NCI-H2196 (cell line): ENCODE measurements at regions not wholly inside any gene's neighbourhood (a gene's known extent, or its start where the extent isn't known, plus 50 kb on each side); places are given as distances from the start of the nearest gene placed in this dataset.

Experiments used
- DNase-seq: peaks from one replicate; lab custom pipeline; 2025; ENCODE audit not compliant: unreplicated experiment; lab: John Stamatoyannopoulos, UW

- DNase-seq, result no peak
Measured at GRCh38 chr15:94177112-94177511, 54.2 kb upstream of the MCTP2 start.

DNA sequence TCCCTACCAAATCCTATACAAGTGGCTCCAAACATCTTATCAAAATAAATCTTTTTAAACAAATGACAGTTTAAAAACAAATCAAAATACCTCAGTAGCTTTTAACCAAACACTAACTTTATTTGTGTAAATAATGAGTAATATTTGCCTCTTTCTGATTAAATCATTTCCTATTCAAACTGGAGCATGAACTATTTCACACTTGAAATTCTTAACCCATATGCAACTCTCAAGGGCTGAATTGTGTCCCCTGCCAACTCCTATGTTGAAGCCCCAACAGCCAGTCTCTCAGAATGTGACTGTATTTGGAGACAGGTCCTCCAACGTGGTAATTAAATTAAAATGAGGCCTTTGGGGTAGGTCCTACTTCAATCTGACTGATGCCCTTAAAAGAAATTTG lies 55.9 kb upstream of the MCTP2 start:
- DNase-seq, result no peak

DNA sequence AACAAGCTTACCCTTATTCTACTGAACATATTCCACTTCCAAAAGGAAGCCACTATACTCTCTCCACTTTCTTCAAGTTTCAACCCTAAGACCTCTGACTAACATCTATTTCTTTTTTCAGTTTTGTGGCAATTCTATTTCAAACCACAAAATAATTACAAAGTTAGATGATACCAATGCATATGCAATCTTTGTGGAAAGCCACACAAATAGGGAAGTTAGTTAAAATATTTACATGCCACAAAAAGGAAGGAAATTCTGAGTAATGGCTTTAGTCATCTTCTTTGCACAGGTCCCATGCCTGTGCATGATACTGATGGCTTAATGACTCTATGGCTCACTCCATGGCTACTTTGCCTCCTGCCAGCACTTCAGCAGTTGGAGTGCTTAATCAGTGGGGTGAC lies 57.0 kb upstream of the MCTP2 start:
- no peak for DNase-seq

DNA sequence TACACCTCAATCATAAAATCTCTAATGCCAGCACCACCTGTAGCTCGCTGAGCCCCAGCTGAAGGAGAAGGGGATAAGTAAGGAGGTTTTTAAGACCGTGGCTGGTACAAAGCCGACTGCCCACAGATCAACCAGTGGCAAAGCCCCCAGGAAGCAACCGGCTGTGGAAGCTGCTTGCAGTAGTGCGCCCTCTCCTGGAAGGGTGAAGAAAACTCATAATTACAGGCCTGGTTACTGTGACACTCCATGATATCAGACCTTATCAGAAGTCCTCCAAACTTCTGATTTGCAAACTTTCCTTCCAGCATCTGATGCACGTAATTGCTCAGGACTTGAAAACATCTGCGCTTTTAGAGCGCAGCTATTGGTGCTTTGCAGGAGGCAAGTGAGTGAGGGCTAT lies 63.1 kb upstream of the MCTP2 start:
- no peak for DNase-seq

DNA sequence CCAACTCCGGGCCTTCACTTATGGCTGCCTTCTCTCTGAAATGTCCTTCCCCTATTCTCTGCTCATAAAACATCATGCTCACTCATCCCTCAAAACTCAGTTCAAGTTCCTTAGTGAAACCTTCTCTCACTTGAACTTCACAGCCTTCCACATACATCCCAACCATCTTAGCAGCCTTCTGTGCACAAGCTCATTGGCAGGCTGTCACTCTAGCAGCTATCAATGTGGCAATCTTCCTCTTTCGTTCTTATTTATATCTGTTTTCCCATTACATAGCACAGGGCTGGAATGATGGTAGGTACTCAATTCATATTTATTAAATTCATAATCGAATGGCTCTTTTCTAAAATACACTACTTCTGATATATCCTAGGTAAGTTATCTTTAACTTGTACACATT lies 66.4 kb upstream of the MCTP2 start:
- DNase-seq, result no peak

- peak; percentile 21 for DNase-seq
Measured at GRCh38 chr15:94164202-94164807, 67.1 kb upstream of the MCTP2 start.

GRCh38 chr15:94162939-94163338 lies 68.4 kb upstream of the MCTP2 start:
- no peak for DNase-seq

DNA sequence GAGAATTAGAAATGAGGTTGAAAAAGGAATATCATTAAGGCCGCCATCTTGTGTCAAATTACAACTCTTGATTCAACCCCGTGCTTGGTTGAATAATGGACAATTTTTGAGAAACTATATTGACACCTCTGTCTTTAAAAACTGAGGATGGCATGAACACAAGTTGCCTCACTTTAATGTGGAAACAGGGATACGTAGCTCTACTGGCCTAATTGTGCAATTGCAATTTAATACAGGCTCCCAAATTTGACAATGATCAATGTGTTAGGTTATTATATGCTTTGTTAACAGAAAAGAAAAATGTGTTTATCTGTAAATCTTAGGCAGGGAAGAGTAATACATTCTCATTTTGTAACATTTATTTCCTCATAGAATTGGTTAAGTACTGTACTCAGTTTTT lies 77.1 kb upstream of the MCTP2 start:
- DNase-seq, result no peak

DNA sequence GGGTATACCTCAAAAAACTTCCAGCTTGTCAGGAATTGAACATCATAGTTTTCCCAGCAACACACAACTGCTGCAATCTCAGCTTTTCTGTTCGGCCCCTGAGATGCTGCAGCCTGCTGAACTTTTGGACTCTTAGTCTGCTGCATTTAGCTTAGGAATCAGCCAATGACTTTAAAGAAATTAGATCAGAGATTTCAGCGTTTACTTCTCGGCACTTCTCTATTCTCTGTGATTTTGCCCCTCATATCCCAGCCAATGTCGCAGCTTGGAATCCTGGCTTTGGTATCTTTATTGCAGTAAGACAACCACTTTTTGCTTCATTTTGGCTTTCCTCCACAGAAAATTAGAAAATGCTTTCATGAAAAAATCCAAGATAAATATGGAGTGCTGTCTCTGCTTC lies 86.3 kb upstream of the MCTP2 start:
- DNase-seq, result no peak

- DNase-seq, result no peak
Measured at GRCh38 chr15:94141802-94142201, 89.6 kb upstream of the MCTP2 start.

DNA sequence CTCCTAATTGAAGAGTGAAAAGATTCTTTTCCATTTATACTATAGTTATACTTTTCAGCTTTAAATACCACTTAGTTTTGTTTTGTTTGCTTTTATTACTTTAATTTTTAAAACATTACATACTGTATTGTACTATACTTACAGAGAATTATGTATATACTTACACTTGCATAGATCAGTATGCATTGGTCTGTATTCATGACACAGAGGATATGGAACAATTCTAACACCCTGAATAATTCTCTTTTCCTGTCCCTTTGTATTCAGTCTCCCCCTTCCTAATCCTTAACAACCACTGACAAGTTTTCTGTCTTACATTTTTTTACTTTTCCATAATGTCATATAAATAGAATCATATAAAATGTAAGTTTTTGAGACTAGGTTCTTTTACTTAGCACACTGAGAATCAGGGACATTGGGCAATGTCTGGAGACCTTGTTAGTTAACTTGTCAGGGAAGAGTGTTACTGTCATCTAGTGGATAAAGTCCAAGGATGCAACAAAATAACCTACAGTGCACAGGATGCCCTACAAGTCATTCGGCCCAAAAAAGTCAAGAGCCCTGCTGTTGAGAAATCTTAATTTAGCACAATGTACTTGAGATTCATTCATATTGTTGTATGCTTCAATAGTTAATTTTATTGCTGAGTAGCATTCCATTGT lies 95.7 kb upstream of the MCTP2 start:
- no peak for DNase-seq

DNA sequence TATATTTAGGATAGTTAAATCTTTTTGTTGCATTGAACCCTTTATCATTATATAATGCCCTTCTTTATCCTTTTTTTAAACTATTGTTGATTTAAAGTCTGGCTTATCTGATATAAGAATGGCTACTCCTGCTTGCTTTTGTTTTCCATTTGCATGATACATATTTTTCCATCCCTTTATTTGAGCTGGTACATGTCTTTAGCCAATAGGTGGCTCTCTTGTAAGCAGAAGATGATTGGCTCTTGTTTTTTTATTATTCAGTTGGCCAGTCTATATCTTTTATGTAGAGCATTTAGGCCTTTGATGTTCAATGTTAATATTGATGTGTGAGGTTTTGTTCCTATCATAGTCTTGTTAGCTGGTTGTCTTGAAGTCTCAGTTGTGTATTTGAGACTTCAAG lies 99.5 kb upstream of the MCTP2 start:
- DNase-seq, result no peak

DNA sequence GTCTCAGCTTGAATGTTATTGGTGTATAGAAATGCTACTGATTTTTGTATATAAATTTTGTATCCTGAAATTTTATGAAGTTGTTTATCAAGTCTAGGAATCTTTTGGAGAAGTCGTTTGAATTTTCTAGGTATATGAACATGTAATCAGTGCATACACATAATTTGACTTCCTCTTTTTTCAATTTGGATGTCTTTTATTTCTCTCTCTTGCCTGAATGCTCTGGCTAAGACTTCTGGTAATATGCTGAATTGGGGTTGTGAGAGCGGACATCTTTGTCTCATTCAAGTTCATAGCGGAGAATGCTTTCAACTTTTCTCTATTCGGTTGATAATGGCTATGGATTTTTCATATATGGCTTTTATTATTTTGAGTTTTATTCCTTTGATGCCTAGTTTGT lies 100.9 kb upstream of the MCTP2 start:
- no peak for DNase-seq

GRCh38 chr15:94127006-94127405 lies 104.4 kb upstream of the MCTP2 start:
- no peak for DNase-seq

GRCh38 chr15:94125698-94126097 lies 105.7 kb upstream of the MCTP2 start:
- no peak for DNase-seq

GRCh38 chr15:94125156-94125555 lies 106.2 kb upstream of the MCTP2 start:
- no peak for DNase-seq

GRCh38 chr15:94122516-94122915 lies 108.8 kb upstream of the MCTP2 start:
- no peak for DNase-seq

DNA sequence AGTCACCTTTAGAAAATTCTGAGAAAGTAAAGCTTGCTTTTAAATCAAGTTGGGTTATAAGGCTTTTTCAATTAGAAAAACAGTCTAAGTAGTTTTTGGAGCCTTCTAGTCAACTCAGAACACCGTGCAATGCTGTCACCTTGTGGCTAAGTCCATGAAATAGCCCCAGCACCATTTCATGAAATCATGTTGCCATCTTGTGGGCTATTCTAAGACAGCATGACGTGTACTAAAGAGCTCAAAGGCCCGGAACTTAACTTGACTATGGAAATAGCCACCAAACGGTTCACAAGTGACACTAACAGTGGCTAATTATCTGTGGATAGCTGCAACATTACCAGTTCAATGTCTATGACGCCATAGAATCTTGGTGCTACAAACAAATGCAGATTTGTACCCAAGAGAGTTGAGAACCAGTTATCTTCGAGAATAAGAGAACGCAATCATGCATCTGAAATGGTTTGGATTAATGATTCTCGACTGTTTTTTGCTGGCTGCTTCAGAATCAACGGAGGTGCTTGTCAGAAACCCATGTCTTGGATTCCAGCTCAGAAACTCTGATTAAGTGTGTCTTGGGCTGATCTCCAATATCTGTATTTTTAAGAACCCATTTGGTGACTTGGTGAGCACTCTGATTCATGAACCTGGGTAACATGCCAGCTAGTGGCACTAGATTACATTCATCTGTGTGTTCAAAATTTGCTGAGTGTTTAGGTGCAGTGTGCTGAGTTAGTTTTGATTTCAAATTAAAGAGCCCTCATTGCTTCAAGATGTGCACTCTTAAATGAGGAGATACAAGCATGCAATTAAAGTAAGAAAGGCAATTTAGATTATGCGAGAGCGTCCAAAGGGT lies 111.2 kb upstream of the MCTP2 start:
- peak; percentile 55 for DNase-seq

DNA sequence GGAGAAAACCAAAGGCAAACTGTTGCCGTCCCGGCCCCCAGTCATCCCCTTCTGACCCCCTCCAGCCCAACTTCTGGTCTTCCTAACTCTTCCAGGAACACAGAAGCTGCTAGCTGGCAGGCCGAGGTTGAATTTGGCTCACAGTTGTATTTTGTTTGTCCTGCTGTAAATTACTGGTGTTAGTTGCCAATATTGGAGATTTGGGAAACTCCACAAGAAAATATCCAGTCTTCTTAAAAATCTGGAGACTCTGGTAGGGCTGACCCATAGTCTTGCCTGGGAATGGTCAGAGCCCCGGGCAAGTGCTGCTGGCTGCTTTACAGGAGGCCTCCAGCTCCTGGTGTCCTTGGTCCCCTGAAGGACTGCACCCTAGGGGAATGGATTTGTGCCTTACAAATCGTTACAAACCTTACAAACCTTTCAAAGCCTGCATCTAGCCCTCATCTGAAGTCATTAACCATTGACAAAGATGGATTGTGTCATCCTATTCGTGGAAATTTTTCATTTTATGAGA lies 112.0 kb upstream of the MCTP2 start:
- no peak for DNase-seq

DNA sequence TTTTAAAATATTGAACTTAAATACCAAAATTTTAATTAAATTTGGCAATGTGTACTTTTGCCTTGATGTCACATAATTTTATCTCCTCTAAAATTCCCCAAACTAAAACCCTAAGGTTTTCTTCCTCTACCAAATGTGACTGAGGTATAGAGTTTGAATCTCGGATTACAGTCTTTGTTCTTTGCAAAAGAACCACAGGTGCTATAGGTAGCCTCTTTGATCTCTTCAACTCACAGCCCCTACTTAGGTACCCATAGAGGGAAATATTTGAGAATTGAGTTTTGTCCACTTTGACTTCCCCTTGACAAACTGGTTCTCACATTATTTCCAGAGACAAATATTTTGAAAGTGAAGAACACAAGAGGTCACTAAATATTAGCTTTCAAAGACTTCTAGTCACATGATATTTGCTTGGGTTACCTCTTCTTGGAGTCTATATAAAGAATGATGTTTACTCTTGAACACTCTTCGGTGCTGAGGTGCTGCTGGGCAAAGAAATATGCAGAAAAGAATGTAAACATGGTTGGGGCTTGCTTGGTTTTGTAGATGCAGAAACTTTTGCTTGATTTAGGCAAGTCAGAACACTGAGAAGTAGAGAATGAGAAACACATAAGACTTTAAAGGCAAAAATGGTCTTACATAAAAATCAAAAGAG lies 120.8 kb upstream of the MCTP2 start:
- no peak for DNase-seq

- DNase-seq, result no peak
Measured at GRCh38 chr15:94107652-94108051, 123.7 kb upstream of the MCTP2 start.

GRCh38 chr15:94105760-94106159 lies 125.6 kb upstream of the MCTP2 start:
- DNase-seq, result no peak
